Activated T-cell treated with anti-CD3 and anti-CD28 coated beads, Interleukin-2, amount 50 U/mL, for 48 hours (primary cell): ENCODE measurements at regions not wholly inside any gene's neighbourhood (a gene's known extent, or its start where the extent isn't known, plus 50 kb on each side); places are given as distances from the start of the nearest gene placed in this dataset.
"Not testable (repeated sequence)": the region's sequence is repeated elsewhere in the genome, so short reads cannot be mapped to it uniquely, and the experiment has no call there.

ENCODE experiments used
- DNase-seq, 2 experiments: peaks; one replicate each; pipeline ENCODE4 v3.0.0-alpha.2; 2020

DNA sequence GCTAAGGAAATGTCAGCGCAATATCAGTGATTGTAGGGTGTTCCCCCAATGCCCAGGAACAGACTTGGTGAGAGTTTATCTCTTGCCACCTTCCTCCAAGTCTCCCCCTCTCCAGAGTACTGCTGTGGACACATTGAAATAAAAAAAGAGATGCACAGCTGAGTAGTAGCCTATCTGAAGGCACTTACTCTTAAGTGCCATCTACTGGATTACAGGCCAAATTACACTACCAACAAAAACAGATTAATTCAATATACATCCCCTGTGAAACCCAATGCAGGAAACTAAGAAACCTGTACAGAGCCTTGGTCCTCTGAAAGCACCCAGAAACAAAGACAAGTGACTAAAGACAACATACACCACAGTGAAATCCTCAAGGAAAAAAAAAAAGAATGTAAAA, 460.3 kb downstream of the ZIC3 start:
- DNase-seq: no peak

DNA sequence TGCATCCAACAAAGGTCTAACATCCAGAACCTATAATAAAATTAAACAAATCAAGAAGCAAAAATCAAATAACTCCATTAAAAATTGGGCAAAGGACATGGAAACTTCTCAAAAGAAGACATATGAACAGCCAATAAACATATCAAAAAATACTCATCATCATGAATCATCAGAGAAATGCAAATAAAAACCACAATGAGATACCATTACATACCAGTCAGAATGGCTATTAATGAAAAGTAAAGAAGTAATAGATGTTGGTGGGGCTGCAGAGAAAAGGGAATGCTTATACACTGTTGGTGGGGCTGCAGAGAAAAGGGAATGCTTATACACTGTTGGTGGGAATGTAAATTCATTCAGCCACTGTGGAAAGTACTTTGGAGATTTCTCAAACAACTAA, 465.8 kb downstream of the ZIC3 start:
- no peak for DNase-seq

GRCh38 chrX:138034136-138034535, 468.2 kb downstream of the ZIC3 start:
- no peak for DNase-seq

DNA sequence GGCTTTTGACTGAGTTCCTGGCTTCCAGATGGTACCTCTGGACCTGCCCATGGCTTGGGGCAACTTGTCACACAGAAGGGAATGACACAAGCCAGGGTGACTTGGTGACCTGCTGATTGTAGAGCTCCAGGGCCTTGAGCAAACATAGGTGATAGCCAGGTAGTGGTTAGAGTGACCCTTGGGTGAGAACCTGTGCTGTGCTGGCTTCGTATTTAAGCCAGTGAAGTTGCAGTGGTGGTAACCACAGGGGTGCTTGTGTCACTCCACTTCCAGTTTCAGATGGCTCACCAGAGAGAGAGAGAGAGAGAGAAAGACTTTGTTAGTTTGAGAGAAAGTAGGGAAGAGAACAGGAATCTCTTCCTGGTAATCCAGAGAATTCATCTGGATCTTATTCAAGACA, 471.6 kb downstream of the ZIC3 start:
- DNase-seq: no peak

- no peak for DNase-seq
These were observed 492.0 kb downstream of the ZIC3 start for GRCh38 chrX:138057883-138058282.

DNA sequence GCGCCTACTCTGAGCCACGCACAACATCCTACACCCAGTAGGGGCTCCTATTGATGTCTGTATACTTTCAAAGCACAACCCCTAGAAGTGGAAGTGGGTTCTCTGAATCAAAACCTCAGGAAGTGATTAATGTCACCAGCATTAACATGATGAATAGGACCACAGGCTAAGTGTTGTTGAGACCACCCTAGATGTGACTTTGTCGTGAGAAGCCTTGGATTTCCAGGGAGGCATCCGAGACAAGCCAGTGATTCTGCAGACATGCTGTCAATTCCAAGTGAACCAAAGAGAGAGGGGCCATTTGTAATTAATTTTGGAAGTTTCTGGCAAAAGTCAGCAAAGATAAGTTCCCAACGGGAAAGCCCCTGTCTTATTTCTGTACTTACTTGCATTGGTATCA, 493.0 kb downstream of the ZIC3 start:
- DNase-seq: no peak

- DNase-seq: no peak
These were observed 501.5 kb downstream of the ZIC3 start for GRCh38 chrX:138067415-138067814.

GRCh38 chrX:138073626-138074025, 507.7 kb downstream of the ZIC3 start:
- no peak for DNase-seq

DNA sequence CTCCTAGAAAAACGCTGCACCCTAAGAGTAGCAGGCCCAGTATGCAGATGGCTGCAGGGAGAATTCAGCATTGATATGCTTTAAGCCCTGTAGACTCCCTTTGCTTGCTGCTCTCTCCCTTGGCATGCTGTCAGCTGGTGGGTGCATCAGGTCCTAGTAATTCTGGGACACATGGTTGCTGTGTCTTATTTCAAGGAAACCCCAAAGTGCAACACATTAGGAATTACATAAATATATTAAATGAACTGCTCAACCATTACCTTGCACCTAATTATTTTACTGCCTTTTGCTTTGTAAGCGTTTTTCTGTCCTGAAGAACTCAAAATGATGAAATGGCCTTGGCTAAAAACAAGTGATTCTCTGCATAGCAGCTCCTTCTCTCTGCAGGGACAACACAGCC, 516.3 kb downstream of the ZIC3 start:
- no peak for DNase-seq

GRCh38 chrX:138082896-138083295, 517.0 kb downstream of the ZIC3 start:
- DNase-seq: no peak

- DNase-seq: not testable (repeated sequence)
These were observed 545.0 kb downstream of the ZIC3 start for GRCh38 chrX:138110910-138111309.

GRCh38 chrX:138127314-138127713, 561.4 kb downstream of the ZIC3 start:
- no peak for DNase-seq

GRCh38 chrX:138128027-138128671, 562.2 kb downstream of the ZIC3 start:
- DNase-seq: peak; percentile 16 to 19

DNA sequence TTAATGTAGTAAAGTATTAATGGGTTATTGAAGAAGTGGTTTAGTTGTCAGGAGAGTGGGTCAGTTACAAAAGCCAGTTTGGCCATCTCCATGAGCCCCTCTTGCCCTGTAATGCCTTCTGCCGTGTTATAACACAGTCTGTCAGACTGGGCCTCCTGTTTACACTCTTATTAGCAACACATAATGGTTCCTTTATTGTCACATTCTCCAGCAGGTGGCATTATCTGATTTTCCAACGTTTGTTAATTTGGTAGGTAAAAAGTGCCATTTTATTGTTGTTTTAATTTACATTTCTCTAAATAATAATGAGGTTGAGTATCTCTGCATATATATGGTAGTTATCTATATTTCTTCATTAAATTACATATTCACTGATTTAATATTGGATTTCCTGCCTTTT, 560.8 kb downstream of the FGF13 start:
- no peak for DNase-seq

- DNase-seq: no peak
These were observed 553.7 kb downstream of the FGF13 start for GRCh38 chrX:138157850-138158249.

DNA sequence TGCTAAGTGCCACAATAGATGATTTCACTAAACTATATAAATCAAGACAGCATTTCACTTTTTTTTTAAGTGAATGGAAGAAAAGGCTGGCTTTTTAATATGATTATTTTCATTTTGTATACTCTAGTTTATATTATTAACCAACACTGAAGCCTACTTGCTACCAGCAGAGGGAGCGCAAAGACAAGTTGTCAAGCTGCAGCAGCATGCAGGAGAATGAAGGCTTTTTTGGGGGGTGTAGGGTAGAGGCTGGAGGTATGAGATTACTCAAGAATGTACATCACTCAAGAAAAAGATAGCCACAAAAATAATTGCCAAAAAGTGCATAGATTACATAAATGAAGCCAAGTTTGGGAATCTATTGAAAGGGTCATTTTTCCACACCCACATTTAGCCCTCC, 519.5 kb downstream of the FGF13 start:
- DNase-seq: no peak

DNA sequence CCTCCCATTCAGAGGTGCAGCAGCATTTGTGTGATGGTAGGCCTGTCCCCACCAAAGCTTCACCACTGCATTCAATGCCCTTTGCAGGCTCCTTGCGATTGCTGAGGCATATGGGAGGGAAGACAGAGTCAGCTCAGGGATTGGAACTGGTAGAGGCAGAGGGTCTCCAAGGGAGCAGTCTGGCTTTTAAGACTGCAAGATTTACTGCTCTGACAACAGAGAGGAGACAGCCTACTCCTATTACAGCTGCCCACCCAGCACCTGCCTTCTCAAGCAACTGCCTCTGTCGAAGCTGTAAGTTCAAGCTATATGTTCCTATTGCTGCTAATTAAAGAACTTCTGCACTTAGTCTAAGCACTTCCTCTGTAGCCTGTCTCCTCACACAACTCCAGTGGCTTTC, 481.8 kb downstream of the FGF13 start:
- DNase-seq: no peak

- no peak for DNase-seq
These were observed 471.3 kb downstream of the FGF13 start for GRCh38 chrX:138240266-138240665.

DNA sequence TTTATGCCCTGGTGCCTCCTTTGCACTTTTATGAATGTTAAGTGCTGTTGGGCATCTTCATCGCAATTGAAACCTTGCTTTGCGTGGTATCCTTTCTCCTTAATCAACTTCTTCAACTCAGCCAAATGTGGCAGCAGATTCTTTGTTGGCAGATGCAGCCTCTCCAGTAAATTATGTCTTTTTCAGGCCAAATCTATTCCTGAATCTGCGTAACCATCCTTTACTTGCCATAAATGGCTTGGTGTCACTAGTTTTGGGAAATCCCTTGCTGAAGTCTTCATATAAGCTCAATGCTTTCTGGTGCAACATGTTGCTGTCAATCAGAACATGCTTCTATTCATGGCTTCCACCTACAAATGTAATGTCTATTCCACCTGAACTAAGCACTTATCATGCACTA, 457.5 kb downstream of the FGF13 start:
- no peak for DNase-seq

DNA sequence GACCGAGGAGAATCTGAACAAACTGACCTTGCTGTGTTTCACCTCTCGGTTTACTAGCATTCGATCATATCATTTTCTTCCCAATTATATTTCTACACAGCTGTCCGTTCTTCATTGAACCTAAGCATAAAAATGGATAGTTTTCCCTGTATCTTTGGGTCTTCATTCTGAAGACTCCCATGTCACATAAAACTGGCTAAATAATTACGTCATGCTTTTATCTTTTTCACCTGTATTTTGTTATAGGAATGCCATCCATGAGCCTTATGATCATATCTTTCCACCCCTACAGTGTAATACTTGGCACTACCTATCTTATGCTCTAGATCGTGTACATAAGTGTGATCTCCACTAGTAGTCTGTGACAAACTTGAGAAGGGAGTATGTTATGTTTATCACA, 456.1 kb downstream of the FGF13 start:
- DNase-seq: no peak

GRCh38 chrX:138264095-138264494, 447.4 kb downstream of the FGF13 start:
- DNase-seq: not testable (repeated sequence)

DNA sequence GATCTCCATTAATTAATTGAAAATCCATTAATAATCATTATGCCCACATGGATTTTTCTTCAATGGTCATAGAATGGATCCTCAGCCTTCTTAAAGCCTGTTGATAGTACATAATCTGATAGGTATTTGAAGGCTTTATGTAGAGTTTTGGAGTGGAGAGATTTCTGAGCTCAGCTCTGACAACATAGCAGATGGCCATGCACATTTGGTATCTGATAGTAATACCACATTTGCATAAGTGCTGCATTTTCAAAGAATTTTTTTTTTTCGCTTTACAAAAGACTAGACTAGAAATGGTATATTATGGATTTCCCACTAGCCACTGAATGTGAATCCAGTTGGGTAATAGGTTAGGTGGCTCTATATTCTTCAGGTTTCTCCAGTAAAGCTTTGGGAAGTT, 440.6 kb downstream of the FGF13 start:
- no peak for DNase-seq

DNA sequence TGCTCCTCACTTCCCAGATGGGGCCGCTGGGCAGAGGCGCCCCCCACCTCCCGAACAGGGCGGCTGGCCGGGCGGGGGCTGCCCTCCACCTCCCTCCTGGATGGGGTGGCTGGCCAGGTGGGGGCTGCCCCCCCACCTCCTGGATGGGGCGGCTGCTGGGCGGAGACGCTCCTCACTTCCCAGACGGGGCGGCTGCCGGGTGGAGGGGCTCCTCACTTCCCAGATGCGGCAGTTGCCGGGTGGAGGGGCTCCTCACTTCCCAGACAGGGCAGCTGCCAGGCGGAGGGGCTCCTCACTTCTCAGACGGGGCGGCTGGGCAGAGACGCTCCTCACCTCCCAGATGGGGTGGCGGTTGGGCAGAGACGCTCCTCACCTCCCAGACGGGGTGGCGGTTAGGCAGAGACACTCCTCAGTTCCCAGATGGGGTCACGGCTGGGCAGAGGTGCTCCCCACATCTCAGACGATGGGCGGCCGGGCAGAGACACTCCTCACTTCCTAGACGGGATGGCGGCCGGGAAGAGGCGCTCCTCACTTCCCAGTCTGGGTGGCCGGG, 428.8 kb downstream of the FGF13 start:
- DNase-seq: not testable (repeated sequence)

DNA sequence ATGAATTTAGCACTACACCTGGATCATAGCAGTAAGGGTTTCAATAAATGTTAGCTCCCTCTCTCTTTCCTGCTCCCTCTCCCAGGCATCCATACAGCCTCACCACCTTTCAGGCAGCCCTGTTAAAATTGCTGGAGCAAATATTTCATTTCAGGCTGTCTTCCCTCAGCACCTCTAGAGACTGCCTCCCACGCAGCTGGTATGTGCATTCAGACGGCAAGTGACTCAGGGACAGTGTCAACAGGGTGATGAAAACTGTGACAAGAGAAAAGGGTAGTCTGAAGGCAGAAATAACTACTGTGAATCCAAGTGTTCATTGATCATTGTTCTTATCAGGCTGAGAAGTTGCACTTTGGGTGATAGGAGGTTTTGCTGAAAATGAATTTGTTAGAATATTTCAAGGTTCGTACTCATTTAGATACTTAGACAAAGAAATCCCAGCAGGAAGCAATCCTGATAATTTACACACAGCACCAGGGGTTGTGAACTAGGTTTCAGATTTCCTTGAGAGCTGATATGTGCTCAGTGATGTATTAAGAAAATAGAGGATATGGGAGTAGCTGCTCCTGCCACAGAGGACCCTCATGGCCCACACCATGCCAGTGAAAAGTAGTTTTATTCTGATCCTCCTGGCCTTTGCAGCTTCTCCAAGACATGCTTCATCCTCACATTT, 424.2 kb downstream of the FGF13 start:
- no peak for DNase-seq

- no peak for DNase-seq
These were observed 416.6 kb downstream of the FGF13 start for GRCh38 chrX:138294951-138295350.
